NCI-H2107 (cell line): ENCODE measurements at regions not wholly inside any gene's neighbourhood (a gene's known extent, or its start where the extent isn't known, plus 50 kb on each side); places are given as distances from the start of the nearest gene placed in this dataset.
A peak's percentile ranks its signal among the peaks of the same experiment; 100 is the strongest.

Experiments
- DNase-seq: peaks from one replicate; lab custom pipeline; 2025; lab: John Stamatoyannopoulos, UW

DNA sequence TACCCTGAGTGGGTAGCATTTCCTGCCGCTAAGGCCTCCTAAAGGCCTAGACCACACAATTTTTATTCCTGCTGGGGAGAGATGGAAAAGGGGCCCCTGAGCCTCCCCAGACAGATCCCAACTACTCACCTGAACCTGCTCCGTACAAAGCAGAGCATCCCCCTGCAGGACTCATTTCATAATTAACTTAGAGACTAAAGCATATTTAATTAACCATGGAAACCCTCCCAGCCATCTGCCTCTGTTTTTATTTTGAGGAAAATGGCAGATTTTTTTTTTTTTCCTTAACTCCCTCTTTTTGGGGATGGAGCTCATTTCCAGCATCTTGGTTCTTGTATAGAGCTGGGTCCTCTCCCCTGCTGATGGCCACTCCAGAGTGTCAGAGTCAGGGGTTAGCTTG is 96.5 kb upstream of the CRHR1 start:
- DNase-seq, result no peak

DNA sequence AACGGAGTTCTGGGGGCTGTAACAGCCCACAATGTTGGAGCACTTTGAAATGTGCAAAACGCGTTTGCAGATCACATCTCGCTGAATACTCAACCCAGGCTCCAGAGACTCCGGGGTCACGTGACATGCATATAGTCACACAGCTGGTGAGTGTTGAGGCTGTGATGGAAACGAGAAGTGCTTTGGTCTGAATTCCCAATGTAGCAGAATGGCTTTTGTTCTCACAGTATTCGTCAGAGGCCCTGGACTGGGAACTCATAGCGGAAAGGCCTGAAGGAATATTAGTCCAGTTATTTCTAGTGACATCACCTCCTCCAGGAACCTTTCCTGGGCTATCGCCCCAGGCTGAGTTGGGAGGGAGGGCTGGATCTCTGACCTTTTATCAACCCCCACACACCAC is 95.8 kb upstream of the CRHR1 start:
- no peak for DNase-seq

DNA sequence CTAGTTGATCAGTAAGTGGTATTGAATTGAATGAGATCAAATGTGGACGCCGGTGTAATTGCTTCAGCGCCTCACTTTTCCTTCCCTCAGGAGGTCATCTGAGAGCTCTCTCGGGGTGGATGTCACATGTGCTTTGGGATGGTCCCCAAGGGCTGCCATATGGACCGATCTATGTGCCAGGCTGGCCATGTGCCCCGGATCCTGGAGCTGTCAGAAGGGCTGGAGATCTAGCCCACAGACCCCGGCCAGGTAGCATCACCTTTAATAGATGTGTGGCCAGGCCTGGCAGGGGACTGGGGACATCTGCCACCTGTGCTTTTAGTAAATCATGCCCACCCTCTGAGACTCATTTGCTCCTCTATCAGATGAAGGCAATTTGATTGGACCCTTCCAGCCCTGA is 95.3 kb upstream of the CRHR1 start:
- no peak for DNase-seq

DNA sequence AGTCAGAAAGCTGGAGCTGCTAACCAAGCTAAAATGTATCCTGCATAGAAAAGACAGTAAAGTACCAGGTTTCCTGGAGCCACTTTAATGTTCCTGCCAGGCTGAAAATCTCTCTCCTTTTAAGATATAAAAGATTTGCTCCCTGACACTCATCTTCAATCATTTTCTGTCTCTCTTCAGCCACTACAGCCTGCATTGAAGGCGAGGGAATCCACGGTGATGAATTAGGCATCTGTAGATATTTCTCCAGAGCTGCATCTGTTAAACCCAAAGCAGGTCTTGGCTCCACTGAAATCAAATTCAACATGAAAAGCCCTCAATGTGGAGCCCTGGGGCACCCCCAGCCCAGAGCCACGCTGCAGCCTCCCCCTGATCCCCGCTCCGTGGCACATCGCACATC is 94.7 kb upstream of the CRHR1 start:
- DNase-seq, result no peak

DNA sequence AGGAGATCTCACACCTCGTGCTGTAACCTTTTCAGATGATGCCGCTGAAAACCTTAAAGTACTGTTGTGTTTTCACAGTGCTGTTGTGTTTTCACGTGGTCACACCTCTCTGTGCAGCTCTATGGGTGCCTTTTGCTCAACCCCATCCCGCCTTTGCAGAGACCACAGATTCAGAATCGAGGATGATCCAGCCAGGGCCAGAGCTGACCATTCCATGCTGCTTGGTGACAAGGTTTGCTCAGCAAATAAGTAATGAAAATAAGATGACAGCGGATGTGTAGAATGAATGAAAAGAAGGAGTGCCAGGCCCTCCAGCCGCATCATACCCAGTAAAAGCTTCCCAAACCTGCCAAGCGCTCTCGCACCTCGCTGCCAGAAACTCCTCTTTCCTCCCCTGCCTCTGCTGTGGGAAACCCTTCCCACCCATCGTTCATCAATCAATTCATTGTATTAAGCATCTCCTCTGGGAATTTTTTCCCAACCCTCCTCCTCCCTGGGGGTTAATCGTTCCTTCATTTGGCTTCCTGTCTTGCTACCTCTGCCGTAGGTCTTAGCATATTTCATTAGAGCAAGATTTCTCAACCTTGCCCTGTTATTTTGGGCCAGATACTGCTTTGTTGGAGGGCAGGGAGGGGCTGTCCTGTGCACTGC is 93.4 kb upstream of the CRHR1 start:
- no peak for DNase-seq

DNA sequence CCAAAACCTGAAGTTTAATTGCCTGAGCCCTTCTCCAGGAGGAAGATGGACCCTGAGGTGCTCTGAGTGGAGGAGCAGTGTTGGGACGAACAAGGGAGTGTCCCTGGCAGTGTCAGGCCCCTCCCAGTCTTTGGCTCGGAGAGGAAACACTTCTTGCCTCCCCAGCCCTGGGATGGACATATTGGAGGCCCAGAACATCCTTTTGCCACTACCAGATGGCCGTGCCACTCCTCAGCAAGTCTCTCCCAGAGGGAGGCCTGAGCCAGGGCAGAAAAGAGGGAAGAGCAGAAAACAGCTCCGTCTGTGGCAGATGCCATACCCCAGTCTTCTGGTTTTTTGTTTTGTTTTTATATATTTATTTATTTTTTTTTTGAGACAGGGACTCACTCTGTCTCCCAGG is 91.5 kb upstream of the CRHR1 start:
- no peak for DNase-seq

DNA sequence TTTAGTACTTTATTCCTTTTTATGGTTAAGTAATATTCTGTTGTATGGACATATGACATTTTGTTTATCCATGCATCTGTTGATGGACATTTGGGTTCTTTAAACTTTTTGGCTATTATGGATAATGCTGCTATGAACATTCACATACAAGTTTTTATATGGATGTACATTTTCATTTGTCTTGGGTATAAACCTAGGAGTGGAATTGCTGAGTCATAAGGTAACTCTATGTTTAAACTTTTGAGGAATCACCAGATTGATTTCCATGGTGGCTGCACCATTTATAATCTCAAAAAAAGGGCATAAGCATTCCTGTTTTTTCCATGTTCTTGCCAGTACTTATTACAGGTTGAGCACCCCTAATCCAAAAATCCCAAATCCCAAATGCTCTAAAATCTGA is 90.3 kb upstream of the CRHR1 start:
- no peak for DNase-seq

DNA sequence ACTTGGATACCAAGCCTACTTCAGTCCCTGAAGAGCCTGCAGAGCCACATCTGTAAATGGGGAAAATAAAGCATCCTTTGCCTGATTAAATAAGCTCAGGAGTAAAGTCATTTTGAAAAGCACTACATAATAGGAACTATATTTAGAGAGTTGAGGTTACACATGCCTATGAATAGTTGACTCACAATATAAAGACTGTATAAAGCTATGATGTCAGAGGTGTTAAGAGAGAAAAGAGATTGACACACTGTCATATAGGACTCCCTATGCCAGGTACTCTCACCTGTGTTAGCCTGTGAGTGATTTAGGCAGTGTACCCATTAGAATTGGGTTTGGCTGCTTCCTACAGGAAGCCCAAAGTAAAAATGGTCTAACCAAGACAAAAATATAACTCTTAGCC is 87.7 kb upstream of the CRHR1 start:
- DNase-seq, result no peak

DNA sequence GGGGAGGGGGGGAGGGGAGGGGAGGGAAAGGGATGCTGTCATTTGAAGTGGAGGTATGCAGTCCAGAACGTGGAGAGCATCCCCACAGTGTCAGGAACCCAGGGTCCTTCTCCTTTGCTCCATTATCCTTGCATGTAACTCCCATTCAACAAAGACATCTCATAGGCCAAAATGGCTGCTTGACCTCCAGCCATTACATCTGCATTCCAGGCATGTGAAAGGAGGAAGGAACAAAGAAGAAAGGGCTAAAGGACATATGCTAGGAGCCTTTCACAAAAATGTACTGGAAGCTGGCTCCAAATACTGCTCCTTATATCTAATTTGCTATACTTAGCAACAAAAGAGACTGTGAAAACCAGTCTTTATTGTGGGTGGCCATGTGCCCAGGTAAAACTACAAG is 87.0 kb upstream of the CRHR1 start:
- no peak for DNase-seq

DNA sequence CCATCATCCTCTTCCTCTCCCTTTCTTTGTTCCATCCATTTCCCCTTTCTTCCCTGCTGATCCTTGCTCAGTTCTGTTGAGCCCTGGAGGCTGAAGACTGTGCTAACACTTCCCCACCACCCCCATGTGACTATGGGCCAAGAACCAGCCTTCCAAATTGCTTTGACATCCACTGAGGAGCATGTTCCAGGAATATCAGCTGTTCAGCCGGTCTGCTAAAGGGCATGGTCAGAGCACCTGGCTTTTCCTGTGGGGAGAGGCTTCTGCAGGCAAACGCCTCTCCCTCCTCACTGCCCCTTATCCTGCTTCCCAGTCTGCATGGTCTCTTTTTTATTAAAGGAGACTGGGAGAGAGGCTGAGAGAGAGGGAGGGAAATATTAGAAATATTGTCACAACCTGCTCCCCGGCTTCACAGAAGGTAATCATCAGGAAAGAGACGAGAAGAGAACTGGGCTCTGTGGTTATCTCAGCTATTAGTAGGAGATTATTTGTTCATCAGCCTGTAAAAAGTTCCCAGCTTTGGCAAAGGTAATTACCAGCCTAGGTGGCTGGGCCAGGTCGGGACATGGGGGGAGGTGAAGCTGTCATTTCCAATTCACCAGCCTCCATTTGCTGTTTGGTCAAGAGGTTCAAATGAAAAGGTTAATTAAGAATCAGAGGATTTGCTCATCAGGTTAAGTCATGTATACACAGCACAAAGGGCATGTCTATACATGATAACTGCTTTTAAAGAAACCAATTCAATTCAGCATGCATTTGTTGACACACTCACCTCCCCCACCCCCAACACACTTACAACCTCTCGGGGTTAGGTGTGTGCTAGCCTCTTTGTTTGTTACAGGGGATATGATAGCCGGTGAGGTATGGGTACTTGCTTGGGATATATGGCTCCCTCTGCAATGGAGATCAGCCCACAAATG is 83.7 kb upstream of the CRHR1 start:
- no peak for DNase-seq

DNA sequence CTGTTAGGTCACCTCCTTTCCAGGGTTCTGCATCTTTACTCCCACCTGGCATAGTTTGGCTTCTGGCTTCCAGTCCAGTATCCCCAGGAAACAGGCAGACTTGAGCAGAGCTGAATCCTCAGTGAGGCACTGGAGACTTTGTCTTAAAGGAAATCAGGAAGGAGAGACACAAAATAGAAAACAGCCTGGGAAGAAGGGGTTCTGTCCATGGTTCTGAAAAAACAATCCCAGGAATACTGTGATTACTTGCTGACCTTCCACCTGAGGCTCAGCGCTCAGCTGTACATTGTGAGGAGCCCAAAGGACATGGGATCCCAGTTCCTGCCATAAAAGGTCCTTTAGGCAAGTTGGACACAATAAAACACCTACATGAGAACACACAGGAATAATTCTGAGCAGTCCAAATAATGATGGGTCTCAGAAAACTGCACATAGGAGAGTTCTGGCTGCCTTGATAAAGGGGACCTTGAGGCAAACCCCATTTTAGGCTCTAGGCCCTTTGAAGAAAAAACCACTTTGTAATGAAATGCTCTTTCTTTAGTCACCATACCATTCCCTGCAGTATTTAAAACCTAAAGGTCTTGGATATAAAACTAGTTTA is 81.4 kb upstream of the CRHR1 start:
- no peak for DNase-seq

DNA sequence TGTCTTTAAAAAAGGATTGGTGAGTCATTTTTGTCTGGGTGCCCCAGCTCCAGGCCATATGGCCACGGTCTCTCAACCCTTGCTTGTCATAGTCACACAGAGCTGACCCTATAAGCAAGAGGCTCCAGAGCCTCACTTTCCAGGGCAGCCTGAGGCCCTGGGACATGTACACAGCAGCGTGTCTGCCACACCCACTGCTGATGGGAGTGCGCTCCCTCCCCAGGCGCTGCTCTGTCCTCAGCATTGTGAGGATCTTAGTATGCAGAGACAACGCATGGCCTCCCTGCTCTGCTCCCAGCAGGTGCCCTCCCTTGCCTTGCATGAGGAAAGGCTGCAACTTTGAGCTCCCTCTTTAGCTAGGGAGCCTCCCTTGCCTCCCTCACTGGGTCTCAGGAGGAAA is 80.8 kb upstream of the CRHR1 start:
- no peak for DNase-seq

DNA sequence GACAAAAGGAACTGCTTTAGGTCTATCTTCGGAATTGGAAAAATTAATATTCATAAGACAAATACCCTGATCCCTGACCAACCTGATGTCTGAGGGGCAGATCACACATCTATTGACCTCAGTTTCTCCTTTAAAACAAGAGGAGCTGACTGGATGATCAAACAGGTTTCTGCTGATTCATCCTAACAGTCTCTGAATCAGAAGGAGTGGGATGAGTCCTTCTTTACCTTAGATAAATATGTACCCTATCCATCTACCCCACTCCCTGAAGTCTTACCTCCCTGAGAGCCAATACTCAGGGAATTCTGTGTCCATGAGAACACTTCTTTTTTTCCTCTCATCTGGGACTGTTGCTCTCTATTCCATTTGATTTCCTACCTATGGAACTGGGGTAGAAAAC is 80.3 kb upstream of the CRHR1 start:
- DNase-seq, result no peak

DNA sequence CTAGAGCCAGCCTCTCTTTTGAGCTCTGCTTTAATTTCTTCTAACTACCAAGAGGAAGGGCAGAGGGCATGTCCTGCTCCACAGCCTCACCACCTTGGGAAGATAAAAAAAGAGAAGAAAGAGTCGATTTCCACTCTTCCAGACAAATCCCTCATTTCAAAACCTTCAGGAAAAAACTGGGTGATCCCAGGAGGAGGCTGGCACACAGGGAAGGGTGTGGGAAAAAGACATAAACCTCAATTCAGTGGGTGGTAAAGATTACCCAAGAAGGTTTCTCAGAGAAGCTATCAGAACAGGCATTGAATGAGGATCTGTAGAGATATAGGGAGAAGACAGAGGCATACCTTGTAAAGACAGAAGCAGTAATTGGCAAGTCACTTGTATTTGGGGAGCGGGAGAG is 79.9 kb upstream of the CRHR1 start:
- no peak for DNase-seq

DNA sequence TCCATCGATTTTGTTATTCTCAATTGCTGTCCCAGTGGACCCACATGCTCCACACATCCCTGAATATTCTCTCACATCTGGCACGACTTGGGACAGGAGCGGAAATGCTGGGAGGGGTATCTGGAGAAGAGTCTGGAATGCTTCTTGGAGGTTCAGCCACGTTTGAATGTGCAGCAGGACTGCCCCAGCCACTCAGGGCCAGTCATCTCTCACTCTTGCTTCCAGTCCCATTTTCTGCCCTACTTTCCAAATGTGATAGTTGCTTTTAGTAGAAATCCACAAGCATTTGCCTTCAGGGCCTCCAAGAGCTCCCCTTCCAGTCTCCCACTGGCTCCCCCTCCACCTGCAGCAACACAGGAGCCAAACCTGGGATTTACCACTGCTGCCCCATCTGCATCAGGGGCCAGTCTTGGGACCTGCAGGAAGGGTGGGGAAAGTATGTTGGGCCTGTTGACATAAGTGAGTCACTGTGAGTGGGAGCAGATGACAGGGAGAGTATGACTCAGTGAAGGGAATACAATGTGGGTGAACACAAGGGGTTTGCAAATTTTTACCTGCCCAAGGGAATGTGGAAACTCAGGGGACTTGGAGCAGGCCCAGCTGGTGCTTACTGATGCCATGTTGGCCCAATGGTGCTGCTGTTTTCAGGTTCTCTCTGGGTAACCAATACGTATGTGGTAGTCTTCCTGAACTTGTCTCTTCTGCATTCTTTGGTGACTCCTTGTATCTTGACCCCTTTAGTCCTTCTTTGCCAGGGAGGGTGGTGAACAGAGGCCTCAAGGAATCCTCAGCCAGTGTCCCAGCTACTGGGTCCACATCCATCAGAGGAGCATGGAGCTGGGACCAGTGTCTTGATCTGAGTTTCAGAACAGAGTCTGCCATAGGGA is 78.8 kb upstream of the CRHR1 start:
- no peak for DNase-seq

DNA sequence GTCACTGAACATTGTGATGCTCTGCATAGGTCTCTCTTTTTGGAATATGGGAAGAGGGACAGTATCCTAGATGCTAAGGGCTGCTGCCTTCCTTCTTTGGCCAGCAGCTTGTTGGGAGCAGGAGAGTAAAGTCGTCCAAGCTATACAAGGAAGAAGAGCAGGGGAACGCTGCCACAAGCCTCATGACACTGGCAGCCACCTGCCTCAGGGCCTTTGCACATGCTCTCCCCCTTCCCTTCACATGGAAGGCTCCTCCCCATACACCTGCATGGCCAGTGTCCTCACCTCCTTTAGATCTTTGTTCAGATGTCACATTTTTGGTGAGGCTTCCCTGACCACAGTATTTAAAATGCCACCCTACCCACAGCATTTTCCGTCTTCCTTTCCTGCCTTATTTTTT is 78.1 kb upstream of the CRHR1 start:
- no peak for DNase-seq

DNA sequence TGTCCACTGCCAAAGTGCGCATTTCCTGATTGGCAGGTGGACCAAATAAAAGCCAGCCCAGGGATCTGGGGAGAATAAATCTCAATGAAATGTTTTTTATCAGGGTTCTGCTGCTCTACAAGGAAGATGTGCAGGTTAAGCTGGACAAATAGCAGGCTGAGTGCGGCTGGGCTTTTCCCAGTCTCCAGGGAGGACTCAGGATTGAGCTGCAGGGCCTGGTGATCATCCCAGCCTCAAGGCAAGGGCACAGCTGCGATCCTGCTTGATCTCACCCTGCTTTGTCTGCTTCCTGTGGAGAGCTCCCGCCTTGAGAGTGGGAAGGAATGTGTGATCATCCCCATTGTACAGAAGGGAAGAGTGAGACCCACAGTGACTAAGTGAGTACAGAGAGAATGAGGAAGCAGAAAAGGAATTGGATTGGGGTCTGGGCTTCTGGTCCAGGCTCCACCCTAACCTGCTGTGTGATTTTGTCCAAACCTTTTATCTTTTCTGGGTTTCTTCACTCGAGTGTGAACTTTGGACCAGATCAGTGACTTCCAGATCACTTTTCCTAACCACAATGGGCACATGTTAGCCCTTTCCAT is 75.3 kb upstream of the CRHR1 start:
- no peak for DNase-seq

DNA sequence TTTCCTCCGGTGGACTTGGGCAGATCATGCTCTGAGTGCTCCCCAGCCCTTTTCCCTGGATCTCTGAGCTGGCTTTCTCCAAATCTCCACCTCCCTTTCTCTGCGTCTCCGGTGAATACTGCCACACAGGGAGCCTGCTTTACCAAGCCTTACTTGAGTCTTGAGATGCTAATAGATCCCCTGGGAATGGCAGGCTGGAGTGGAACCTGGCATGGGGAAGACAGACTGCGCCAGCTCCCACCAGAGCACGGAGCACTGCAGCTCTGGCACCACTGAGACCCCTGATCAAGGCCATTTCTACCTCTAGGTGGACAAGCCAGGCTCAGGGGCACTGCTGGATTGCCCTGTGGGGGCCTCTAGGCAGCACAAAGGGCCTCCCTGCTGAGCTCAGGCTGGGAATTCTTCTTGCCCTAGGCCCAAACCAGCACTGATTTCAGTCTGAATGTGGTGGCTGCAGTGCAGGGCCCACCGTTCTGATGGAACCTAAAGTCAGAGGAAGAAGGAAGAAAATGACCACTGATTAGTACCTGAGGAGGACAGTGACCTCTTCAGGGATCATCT is 74.3 kb upstream of the CRHR1 start:
- DNase-seq, result no peak

DNA sequence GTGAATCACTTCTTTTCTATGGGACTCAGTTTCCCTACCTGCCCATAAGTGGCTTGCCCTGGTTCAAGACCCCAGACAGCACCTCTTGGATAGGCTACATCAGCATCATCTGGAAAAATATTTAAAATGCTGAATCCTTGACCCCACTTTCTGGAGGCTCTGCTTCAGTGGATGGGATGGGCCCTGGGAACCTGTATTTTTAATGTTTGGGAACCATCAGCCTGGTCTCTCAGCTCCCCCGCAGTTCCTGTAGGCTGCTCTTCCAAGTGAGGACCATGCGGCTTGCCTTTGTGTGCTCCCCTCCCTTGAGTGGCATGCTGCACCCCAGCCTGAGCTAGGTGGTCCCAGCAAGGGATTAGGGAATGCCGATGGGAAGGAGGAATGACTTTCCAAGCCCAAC is 68.3 kb upstream of the CRHR1 start:
- DNase-seq, result no peak

DNA sequence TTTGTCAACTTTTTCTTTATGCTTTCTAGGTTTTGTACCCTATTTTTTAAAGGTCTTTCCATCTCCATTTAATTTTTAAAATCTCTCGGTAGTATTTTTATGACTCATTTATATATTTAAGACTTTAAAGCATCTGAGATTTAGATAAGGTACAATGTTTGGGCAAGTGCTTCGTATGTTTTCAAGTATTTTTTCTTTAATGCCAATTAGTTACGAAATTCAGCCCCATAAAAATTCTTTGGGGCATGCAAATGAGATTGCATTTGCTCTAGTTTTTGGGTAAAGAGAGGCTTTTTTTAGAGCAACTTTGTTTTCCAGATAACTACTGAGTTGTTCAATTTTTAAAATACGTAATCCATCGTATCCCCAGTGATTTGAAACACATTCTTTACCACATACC is 65.3 kb upstream of the CRHR1 start:
- no peak for DNase-seq

DNA sequence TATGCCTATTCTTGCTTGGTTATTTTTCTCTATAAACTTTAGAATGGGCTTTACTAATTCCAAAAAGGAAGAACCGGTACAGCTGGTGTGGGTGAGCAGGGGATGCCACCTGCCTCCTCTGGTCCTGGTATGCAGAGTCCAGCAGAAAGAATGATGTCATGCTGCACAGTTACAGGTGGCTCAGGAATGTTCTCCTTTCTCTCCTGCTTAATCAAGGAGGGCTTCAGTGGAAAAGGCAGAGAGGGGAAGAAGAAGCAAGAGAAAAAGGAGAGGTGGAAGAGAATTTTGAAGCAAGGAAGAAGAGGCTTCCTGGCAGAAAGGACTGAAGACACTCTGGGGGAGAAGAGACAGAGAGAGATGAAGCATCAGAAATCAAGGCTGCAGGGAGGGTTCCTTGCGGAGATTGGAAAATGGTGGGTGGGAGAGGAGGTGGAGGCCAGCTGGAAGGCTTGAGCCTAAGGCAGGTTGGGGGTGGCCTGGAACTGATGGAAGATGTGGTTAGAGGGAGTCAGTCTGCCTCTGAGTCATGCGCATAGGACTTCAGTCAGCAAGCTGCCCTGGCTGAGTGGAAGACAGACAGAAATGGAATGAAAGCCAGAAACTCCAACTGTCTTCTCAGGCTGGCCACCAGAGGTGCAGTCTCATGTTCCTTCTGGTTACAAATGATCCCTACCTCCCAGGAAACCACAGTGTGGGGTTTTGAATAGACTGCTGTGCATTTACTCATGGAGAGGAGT is 64.6 kb upstream of the CRHR1 start:
- peak; percentile 48 for DNase-seq
